ENCODE measurements at regions not wholly inside any gene's neighbourhood (a gene's known extent, or its start where the extent isn't known, plus 50 kb on each side); places are given as distances from the start of the nearest gene placed in this dataset.

DNA sequence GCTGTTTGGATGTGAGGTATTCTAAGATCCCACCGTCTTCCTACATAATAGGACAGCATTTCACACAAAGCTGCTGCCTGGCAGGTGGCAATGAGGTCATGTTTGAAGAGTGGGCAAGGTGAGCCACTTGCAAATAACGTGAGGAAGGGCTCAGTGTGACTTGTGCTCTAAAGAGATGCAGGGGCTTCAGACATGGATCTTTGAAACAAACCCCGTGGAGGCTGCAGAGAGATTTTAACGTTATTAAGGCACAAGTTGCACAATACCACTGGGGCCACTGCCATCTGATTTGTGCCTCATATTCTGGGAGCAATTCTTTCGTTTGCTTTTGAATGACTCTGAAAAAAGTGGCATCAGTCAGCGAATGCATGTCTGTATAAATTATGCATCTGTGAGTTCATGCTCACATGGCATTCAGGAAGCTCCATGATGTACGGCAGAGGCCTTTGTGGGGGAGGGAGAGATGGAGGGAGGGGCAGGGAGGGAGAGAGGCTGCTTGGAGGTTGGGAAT is 362.0 kb downstream of the SOX11 start:
- TF ChIP-seq, protein P1, sequence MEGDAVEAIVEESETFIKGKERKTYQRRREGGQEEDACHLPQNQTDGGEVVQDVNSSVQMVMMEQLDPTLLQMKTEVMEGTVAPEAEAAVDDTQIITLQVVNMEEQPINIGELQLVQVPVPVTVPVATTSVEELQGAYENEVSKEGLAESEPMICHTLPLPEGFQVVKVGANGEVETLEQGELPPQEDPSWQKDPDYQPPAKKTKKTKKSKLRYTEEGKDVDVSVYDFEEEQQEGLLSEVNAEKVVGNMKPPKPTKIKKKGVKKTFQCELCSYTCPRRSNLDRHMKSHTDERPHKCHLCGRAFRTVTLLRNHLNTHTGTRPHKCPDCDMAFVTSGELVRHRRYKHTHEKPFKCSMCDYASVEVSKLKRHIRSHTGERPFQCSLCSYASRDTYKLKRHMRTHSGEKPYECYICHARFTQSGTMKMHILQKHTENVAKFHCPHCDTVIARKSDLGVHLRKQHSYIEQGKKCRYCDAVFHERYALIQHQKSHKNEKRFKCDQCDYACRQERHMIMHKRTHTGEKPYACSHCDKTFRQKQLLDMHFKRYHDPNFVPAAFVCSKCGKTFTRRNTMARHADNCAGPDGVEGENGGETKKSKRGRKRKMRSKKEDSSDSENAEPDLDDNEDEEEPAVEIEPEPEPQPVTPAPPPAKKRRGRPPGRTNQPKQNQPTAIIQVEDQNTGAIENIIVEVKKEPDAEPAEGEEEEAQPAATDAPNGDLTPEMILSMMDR (conservative IDR thresholded peaks at IDR 0.05; ENCODE audit: control insufficient read depth, insufficient read depth, low read depth, low read length), result no peak
- no peak for DNase-seq (ENCODE audit: low read depth)
- H3K4me3 ChIP-seq (ENCODE audit: control insufficient read depth, low read depth, low read length), result no peak overlapping the region

DNA sequence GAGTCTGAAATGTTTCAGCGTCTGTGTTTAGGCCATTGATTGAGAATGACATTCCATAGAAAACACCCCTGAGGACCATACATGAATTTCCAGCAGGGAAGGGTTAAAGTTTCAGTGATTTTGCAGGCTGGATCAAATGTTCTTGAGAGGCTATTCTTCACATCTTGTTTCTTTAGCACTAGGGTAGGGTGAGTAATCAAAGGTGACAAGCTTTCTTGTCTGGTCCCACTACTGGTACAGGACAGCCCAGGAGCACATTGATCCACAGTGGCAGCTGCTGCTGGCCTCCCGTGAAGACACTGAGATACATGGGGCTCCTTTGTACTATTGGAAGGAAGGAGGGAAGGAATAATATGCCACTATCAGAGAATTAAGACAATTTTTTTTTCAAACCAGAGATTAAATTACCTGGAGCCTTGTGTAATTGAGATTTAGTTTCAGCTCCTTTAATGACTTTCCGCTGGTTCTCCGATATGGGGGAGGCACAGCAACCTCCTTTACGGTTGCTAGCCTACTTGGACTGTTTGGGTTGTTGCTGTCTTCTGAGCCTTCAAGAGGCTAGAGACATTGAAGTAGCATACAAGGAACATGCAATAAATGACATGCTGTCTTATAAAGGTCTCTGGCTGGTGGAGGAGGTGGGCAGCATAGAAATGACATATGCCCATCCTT is 368.9 kb downstream of the SOX11 start:
- H3K4me3 ChIP-seq (ENCODE audit: control insufficient read depth, low read depth, low read length), result no peak overlapping the region
- TF ChIP-seq, protein P1 (conservative IDR thresholded peaks at IDR 0.05; ENCODE audit: control insufficient read depth, insufficient read depth, low read depth, low read length), result no peak
- DNase-seq (ENCODE audit: low read depth), result no peak

DNA sequence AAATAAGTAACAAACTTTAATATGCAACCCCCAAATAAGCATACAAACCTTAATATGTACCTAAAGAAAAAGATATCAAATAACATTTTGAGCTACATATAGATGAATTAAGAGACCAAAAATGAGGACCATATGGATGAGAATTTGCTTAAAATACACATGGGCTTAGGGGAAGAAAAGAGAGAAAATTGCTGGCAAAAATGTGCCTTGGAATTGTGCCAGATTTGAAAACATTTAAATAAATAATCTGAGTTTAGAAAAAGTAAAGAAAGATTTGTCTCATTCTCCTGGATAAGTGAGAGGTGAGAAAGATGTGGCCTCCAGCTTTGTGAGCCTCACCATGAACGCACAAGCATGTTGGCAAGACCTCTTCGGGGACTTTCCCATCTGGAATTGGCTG is 372.6 kb downstream of the SOX11 start:
- no peak for DNase-seq (ENCODE audit: low read depth)
- no peak overlapping the region for H3K4me3 ChIP-seq (ENCODE audit: control insufficient read depth, low read depth, low read length)
- TF ChIP-seq, protein P1 (conservative IDR thresholded peaks at IDR 0.05; ENCODE audit: control insufficient read depth, insufficient read depth, low read depth, low read length), result no peak

DNA sequence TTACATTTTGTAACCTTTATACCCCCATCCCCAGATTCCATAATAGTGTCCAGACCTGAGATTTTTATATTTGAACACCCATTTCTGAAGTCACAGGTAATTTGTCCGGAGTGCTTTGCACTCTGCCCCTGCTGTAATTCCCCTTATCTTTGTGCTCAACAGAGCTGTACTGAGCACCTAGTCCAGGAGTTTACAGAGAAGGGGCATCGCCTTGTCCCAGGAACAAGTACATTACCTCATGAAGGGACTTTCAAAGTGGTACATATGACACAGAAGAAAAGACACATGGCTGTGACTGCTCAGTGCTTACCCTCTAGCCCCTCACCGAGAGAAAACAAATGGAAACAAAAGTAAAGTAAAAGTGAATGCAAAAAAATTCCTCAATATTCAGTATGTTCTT is 373.5 kb downstream of the SOX11 start:
- TF ChIP-seq, protein P1 (conservative IDR thresholded peaks at IDR 0.05; ENCODE audit: control insufficient read depth, insufficient read depth, low read depth, low read length), result no peak
- no peak overlapping the region for H3K4me3 ChIP-seq (ENCODE audit: control insufficient read depth, low read depth, low read length)
- no peak for DNase-seq (ENCODE audit: low read depth)

DNA sequence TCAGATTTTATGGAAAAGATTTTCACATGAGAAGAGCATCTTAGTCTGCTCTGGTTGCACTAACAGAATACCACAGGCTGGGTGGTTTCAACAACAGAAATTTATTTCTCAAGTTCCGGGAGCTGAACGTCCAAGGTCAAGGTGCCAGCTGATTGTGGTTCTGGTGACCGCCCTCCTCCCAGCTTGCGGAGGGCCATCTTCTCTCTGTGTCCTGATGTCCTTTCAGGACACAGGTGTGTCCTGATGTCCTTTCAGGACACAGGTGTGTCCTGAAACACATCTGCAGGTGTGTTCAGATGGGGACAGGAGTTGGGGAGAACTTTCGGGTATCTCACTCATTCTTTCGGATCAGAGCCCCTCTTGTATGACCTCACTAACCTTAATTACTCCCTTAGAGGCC is 374.9 kb downstream of the SOX11 start:
- DNase-seq (ENCODE audit: low read depth), result no peak

DNA sequence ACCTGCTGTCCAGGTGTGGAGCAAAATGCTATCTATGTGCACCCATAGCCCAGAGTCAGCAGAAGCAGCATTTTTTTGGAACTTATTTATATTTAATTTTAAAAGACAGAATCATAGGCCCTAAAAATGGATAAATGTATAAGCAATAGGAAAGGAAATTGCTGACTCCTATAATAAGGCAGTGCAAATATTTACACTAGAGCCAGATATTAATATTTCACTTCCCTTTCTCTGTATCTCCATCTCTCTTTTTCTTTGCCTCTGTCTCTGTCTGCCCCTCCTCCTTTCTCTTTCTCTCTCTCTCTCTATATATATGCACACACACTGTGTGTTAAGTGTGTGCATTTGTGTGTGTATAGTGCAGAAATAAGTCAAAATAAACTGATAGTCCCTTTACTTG is 375.6 kb downstream of the SOX11 start:
- TF ChIP-seq, protein P1 (conservative IDR thresholded peaks at IDR 0.05; ENCODE audit: control insufficient read depth, insufficient read depth, low read depth, low read length), result no peak
- H3K4me3 ChIP-seq (ENCODE audit: control insufficient read depth, low read depth, low read length), result no peak overlapping the region
- DNase-seq (ENCODE audit: low read depth), result no peak

More for the DNA sequence above, 374.9 kb downstream of the SOX11 start:
- H3K4me3 ChIP-seq (ENCODE audit: control insufficient read depth, low read depth, low read length), result no peak overlapping the region
- TF ChIP-seq, protein P1 (conservative IDR thresholded peaks at IDR 0.05; ENCODE audit: control insufficient read depth, insufficient read depth, low read depth, low read length), result no peak
